Psoas muscle (tissue), 7 donors: ENCODE measurements at regions not wholly inside any gene's neighbourhood (a gene's known extent, or its start where the extent isn't known, plus 50 kb on each side); places are given as distances from the start of the nearest gene placed in this dataset.

Source experiments
- ATAC-seq, 4 donors: fragments of 200-7000 bp; cut with Tn5 transposase; one replicate each; pipeline ENCODE4 v1.9.1; 2020; ENCODE audit warnings: moderate library complexity in 3 of 4, mild to moderate bottlenecking in 2 of 4
- DNase-seq, 2 donors: peaks; one replicate each; pipeline ENCODE4 v3.0.0-alpha.2; 2020
- H3K27ac ChIP-seq: fragments of 200-600 bp; one replicate; pipeline ENCODE4 v1.8.0; 2022
- H3K27me3 ChIP-seq, 3 donors: fragments of 200-600 bp in 1 of 3; one replicate each; pipeline versions ENCODE4 v1.6.1 to v1.8.0; 2013 to 2022; ENCODE audit warnings: low read length in 2 of 3, mild to moderate bottlenecking in 2 of 3, moderate library complexity in 1 of 3; ENCODE audit not compliant: insufficient read depth in 3 of 3
- H3K36me3 ChIP-seq, 2 donors: fragments of 200-600 bp in 1 of 2; one replicate each; pipeline versions ENCODE4 v1.6.1 to v1.8.0; 2013 to 2022; ENCODE audit warnings: low read depth in 1 of 2, mild to moderate bottlenecking in 1 of 2, moderate library complexity in 1 of 2; ENCODE audit not compliant: insufficient read depth in 1 of 2
- H3K4me1 ChIP-seq: fragments of 200-600 bp; one replicate; pipeline ENCODE4 v1.8.0; 2022
- H3K4me3 ChIP-seq: fragments of 200-600 bp; one replicate; pipeline ENCODE4 v1.8.0; 2022; ENCODE audit warnings: mild to moderate bottlenecking
- H3K9me3 ChIP-seq: fragments of 200-600 bp; one replicate; pipeline ENCODE4 v1.8.0; 2022
- CTCF ChIP-seq: fragments of 200-600 bp; IDR thresholded peaks from one replicate; pipeline ENCODE4 v1.8.0; 2022; ENCODE audit warnings: antibody characterized with exemption
- WGBS, 3 donors: extraction: QIAGEN DNeasy Blood & Tissue Kit; methylation state at CpG; one replicate each; pipeline versions ENCODE4 v1.1.6 to v1.1.7; 2013; 5-methylcytosine and 5-hydroxymethylcytosine counted together
- intact Hi-C, 2 donors: fragments of 100-400 bp; cut with DNase I; formaldehyde crosslinking; loops; one replicate each; pipeline versions ENCODE4 v1.11.0 to v1.14.2; 2022
- donor health status: healthy with polysubstance abuse.
- donor health status: DM: no; HTN: no; CAD: no; lungs with moderate emphysema.
- donor health status: Bipolar disorder and iron deficiency.
- donor health status: healthy.
- donor health status: DM: yes; HTN: yes; CAD: no.
- donor health status: DM: no; HTN: no; CAD: no.
- donor health status: DM: yes; HTN: yes; CAD: no.

- ATAC-seq (no peak), DNase-seq (no peak)
- Histone ChIP-seq H3K27ac (no peak overlapping the region), H3K4me3 (no peak overlapping the region), H3K27me3 (no peaks in the 10 kb centered on the region), H3K4me1 (no peaks in the 10 kb centered on the region), H3K36me3 (no peaks in the 10 kb centered on the region), H3K9me3 (no peaks in the 10 kb centered on the region)
- 55 to 68% (median 66%) methylated on average over 1 of the region's 1 CpG for WGBS, 3 donors
- intact Hi-C loops: no loop called here
- TF ChIP-seq CTCF: no peak
Observed at GRCh38 chr20:11234181-11234580, 560.4 kb upstream of the JAG1 start.

- Histone ChIP-seq H3K4me1 (no peaks in the 10 kb centered on the region), H3K27ac (no peak overlapping the region), H3K9me3 (no peaks in the 10 kb centered on the region), H3K27me3 (no peaks in the 10 kb centered on the region), H3K36me3 (no peaks in the 10 kb centered on the region), H3K4me3 (no peak overlapping the region)
- TF ChIP-seq CTCF: no peak
- DNase-seq (no peak), ATAC-seq (no peak)
- intact Hi-C loops: no loop called here
- 53 to 58% (median 55%) methylated on average over 1 of the region's 1 CpG for WGBS, 3 donors
Observed at GRCh38 chr20:11234608-11235007, 560.8 kb upstream of the JAG1 start.

GRCh38 chr20:11235058-11235457 lies 561.3 kb upstream of the JAG1 start:
- ATAC-seq (no peak), DNase-seq (no peak)
- H3K27ac ChIP-seq: no peak overlapping the region
- no peaks in the 10 kb centered on the region for H3K9me3 ChIP-seq
- H3K4me1 ChIP-seq: no peaks in the 10 kb centered on the region
- intact Hi-C loops: no loop called here
- WGBS, 3 donors: 76 to 79% (median 77%) methylated on average over 3 of the region's 3 CpGs
- no peaks in the 10 kb centered on the region for H3K36me3 ChIP-seq
- H3K4me3 ChIP-seq: no peak overlapping the region
- H3K27me3 ChIP-seq: no peaks in the 10 kb centered on the region
- no peak for TF ChIP-seq CTCF

- intact Hi-C loops: no loop called here
- ATAC-seq: no peak
- 85 to 95% (median 91%) methylated on average over 2 of the region's 2 CpGs for WGBS, 3 donors
Observed at GRCh38 chr20:11242320-11242719, 568.5 kb upstream of the JAG1 start.

More at GRCh38 chr20:11242320-11242719, 568.5 kb upstream of the JAG1 start:
- no peak for DNase-seq
- Histone ChIP-seq H3K27me3 (peaks cover 0 to 2% (median 0%) of the 10 kb centered on the region in 3 donors), H3K9me3 (no peaks in the 10 kb centered on the region), H3K4me1 (no peaks in the 10 kb centered on the region), H3K4me3 (no peak overlapping the region), H3K27ac (no peak overlapping the region), H3K36me3 (no peaks in the 10 kb centered on the region)
- no peak for TF ChIP-seq CTCF
